HG03575 (cell line): ENCODE measurements at regions not wholly inside any gene's neighbourhood (a gene's known extent, or its start where the extent isn't known, plus 50 kb on each side); places are given as distances from the start of the nearest gene placed in this dataset.

ENCODE experiments used
- ATAC-seq: cut with Tn5 transposase; IDR thresholded peaks from one replicate; pipeline ENCODE4 v1.9.1; 2021; ENCODE audit not compliant: unreplicated experiment, insufficient number of reproducible peaks, low FRiP score; ENCODE audit errors: extremely low read depth

DNA sequence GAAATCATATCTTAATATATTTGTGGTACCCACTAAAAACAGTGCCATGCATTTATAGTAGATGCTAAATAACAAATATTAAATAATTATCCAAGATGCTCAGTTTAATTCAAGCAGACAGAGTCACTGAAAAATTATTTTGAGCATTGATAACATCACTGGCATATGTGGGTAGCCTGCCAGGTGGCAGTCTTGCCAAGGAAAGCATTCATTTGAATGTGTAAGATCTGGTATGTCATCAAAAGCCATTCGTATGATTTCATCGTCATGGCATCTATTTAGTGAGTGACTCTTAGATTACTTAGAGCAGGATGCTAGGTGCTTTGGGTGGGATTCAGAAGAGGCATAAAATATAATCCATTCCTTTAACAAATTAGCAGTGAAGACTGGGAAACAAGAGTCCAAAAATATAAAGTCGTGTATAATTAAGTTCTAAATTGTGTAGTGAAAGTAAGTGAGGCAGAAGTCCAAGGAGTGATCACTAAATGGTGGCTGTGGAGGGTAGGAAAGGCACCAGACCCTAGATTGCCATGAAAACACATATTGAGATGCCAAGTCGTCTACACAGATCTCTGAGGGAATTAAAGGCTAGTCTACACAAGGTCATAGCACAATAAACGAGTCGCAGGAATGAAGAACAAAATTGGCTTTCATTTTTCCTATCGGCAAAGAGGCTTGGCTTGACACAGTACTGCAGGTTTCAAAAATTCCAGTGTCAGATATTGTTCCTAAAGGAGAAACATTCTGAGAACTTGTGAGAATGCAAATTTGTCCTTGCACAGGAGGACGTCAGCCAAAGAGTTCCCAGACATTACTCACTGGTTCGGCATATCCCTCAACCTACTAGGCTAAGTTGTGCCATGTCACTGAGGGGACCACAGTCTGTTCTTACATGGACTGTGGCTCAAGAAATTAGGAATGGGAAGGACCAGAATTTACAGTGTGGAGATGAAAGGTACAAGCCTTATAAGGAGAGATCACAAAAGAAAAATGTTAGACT, 130.8 kb downstream of the LYPLAL1 start:
- no peak for ATAC-seq

DNA sequence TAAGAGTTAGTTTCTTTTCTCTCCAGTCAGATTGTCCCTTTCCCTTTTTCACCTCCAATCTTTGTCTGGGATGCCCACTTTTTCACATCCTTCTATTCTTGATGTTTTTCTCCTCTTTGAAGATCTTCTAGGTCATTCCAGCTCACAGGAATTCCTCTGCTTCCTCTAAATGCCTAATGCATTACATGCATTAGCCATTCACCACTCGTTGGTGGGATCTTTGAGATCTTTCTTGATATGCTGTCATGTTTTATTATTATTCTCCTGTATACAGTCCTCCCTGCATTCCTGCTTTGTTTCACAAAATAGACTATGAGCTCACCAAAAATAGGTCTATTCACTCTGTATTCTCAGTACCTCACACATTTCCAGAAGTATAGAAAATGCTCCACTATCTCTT, 129.0 kb downstream of the LYPLAL1 start:
- ATAC-seq = no peak

DNA sequence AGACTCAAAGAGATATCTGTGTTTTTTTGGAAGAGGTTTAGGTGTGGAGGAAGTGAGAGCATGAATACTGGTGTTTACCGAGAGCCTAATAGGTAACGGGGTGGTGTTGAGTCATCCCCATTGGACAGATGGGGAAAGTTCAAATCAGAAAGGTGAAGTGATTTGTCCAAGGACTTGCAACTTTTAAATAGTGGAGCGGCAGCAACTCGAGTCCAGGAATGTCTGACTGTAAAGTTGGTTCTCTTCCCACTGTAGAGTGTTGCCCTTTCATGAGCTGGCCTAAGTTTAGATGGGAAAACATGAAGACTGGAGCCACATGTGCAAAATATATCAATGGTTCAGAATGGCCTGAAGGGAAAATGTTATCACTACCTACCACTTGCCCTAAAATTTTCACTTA, 125.7 kb downstream of the LYPLAL1 start:
- no peak for ATAC-seq

DNA sequence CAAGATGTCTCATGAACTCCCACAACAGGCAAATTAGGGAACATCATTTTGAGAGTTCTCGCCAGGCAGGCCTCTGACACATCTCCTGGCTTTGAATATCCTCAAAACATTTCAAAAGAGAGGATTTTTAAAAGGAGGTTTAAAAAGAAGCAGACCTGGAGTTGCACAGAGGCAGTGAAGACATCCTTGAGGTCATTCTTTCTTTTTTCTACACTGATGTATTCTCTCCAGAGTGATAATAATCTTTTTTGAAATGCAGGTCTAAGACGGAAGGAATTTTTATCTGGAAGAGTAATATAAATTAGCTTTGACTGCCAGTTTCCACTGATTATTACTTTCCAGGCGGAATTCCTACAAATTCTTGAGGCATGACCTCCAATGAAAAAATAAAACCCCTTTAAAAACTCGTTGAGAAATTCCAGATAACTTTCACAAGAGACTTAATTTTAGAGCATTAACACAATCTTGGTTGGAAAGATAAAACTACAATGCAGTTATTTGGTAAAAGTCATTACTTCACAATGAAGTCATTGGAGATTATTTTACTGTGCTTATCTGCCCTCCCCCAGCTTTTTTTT, 125.0 kb downstream of the LYPLAL1 start:
- no peak for ATAC-seq

DNA sequence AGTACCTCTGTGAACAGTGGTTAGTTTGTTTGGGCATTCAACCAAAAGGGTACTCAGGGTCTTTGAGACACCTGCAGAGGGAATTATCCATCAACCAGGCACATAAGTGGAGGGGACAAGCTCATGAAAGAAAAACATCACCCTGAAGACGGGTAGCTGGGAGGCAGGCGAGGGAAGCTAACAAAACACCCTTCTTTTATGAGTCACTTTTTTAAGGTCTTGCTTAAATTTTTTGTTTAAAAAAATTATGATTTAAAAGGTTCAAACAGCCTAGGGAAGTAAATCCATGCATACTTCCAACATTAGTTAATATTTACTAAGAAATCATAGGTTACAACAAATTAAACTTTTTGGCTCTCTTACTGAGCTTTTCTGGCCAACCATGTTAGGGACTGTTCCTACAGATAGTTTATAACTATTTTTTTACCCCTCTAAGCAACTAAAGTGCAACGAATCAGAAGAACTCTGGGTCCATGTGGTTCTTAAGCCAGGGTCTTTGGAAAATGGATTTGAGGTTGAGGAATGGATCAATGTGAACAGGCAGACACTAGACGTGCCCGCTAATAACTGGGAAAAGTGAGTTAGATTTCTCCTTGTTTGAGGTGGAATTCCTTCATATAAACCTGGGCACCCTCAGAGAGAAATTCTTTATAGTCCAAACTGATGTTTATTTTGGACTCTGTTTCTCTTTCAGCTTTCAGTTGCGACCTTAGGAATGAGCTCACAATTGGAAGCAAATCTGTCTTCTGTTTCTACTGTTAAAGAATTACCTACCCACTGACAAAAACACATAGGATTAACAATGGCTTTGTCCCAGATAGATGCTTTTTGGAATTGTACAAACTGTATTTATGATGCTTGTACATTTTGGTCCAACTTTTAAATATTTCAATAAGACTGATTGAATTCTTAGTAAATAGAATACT, 123.0 kb downstream of the LYPLAL1 start:
- no peak for ATAC-seq

DNA sequence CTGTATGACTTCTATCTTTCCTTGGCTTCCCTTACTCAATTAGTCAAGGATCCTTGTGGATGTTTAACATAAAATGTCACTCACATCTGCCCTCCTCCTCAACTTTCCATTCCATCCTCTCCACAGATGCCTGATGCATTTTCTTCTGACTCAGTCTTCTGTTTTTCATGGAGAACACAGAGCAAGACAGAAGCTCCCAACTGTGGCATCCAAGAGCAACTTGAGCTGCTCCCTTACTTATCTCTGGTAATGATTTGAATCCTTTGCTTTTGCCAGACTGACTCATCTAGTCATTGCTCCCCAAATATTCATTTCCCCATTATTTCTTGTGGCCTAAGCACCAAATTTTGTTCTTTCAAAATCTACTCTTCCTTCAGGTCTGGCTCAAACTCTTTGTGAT, 120.6 kb downstream of the LYPLAL1 start:
- no peak for ATAC-seq

DNA sequence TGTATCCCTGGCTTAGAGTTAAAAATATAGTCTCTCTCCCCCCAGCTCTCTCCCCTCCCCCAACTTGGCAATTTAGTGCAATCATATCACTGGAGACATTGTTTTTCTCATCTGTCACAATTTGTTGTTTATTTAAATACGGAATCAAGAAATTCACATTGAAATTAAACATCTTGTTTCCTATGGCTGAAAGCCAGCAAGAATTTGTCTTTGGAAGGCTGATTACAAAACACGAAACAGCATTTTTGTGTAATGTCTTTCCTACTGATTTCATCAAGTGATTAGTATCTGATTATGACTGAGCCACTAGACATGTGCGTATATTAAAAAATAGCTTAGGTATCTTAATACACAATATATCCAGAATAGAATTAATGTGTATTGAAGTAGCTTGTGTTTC, 119.7 kb downstream of the LYPLAL1 start:
- no peak for ATAC-seq

DNA sequence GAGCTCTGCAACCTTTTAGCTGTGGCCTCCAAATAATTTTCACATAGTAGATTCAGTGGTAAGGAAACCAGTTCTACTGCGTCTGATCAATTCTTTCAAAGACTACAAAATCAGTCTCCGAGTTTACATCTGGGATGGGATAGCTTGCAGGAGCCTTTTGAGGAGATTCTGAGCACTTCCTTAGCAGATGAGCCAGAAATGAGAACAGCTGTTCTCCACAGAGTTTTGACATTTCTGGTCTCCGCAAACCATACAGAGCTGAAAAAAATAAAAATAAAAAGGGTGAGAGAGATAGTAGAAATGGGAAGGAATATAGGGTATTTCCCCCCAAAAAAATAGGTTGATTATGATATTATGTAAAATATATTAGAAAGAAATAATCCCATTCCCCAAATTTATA, 119.3 kb downstream of the LYPLAL1 start:
- ATAC-seq = no peak

DNA sequence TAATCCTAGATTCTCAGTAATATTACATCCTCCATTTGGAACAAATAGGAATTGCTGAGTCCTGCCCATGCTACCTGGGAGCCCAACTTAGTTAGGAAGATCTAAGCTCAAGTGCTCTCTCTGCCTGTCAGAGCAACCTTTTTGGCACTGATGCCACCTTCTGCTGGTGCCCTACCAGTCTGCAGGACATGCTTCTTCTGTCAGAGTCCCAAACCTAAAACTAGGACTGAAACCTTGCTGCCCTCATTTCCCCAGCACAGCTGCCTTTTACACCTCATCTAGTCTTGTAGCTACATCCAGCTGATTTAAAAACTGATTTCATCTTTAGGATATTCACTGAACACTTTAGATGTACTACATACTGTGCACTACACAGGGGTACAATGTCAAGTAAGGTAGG, 118.7 kb downstream of the LYPLAL1 start:
- no peak for ATAC-seq

DNA sequence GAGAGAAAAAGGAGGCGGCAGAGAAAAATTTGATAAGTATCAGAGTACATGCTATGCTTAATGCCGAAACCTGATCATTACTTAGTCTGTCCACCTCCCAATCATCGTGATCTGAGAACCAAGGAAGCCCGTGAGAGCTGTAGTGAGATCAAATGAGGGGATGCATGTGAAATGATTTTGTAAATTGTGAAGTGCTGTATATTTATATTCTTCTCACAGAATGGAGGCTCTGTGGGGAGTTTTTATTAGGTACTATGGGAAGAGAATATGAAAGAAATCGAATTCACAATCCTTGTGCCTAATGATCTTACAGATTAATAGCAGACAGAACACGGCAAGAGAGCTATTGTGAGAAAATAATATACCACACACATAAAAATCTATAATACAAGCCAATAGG, 115.5 kb downstream of the LYPLAL1 start:
- ATAC-seq = no peak

DNA sequence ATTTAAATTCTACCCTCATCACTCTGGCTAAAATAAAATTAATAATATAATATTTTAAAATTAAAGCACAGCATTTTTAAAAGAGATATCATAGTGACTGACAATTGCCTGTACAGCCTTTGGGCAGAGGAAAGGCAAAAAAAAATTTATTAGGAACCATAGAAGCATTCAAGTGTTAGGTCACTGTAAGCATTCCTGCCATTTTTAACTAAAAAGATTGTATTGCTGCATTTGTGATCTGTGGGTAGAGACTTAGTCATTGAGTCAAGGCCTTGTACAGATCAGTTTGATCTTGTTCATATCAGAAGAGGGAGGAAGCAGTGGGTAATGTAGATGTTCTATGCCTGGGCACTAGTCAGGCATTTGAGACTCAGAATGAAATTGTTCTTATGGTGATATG, 109.9 kb downstream of the LYPLAL1 start:
- no peak for ATAC-seq

DNA sequence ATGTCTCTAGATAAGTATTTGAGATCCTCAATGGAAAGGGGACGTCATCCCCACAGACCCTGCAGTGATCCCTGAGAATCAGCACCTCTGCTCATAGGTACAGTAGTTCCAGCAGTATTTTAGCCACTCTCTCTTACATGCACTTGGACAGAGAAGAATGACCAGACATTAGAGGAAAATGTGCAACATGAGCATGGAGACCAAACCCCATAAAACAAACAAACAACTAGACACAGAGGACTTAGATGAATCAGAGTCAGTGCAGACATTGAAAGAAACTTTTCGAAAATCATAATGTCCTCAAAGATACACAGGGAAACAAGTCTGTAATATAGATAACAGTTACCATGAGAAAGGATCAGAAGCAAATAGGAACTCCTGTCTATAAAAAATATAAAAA, 108.2 kb downstream of the LYPLAL1 start:
- no peak for ATAC-seq

DNA sequence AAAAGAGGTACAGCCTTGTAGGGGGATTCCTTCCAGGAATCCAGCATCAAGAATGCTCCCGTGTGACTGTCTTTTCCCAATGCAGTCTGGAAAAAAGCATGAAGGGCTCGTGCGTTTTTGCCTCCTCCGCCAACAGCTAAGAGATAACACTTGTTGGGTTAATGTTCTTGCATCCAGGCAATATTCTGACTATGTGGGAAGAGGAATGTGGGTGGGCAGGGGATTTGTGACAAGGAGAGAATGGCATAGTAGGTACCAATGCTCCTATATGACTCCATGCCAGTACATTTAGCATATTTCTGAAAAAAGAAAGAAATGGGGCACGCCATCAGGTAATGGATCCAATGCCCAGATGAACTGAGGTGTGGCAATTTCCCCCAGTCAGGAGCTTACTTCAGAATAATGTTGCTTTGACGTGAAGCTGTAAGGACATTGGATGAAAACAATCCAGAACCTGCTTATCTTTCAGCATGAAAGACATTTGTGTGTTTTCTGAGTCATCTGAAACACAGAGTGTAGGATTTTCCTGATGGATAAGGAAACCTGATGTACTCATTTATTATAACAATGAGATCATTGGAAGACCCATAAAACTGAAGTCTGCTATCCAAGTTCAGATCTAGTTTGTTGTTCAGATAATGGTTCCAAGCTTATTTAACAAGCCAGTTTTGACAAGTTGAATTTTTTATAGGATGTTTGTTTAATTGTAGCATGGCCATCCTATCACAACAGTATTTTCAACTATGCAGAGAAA, 105.5 kb downstream of the LYPLAL1 start:
- no peak for ATAC-seq

DNA sequence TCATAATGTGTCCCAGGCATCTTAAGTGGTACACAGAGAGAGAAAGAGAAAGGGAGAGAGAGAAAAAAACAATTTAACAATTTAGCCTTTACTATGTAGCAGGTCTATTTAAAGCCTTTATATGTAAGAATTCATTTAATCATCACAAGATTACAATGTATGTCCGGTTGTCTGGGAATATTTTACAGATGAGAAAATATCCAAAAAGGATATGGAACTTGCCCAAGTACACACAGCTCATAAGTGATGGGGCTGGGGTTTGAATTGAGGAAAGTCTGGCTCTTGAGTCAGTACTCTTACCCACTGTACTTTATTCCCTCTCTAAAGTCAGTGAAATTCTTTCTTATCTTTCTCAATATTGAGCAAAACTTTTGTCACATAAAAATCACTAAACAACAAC, 104.6 kb downstream of the LYPLAL1 start:
- ATAC-seq = no peak

DNA sequence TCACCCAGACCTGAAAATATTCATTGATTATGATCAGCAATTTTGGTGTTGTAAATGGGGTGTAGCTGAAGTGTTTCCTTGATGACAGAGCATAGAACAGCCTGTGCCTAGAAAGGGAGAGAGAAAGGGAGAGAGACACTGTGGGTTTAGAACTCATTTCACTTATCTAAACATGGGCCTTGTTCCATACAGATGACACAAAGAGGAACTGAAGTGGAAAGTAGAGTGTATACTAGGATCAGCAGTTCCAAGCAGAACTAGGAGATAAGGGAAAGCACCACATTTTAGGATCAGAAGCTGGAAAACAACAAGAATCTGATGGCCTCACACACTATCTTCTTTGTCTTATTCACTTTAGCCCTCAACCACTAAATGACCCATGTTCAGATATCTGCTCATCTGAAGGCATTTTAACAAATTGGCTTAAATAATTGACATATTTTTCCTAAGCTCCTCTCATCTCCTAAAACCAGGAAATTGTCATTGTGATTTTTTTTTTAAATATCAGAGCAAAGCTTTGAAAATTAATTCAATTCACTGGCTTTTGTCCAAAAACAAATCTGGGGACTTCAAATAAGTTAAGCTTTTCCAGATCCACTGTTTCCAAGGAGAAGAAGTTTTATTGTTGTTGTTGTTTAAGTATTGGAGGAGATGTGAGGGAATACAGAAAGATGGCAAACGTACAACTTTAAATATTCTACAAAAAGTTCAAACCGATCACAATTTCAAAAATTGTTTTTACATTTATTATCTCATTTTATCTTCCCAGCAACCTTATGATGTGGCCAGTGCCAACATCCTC, 103.8 kb downstream of the LYPLAL1 start:
- no peak for ATAC-seq

DNA sequence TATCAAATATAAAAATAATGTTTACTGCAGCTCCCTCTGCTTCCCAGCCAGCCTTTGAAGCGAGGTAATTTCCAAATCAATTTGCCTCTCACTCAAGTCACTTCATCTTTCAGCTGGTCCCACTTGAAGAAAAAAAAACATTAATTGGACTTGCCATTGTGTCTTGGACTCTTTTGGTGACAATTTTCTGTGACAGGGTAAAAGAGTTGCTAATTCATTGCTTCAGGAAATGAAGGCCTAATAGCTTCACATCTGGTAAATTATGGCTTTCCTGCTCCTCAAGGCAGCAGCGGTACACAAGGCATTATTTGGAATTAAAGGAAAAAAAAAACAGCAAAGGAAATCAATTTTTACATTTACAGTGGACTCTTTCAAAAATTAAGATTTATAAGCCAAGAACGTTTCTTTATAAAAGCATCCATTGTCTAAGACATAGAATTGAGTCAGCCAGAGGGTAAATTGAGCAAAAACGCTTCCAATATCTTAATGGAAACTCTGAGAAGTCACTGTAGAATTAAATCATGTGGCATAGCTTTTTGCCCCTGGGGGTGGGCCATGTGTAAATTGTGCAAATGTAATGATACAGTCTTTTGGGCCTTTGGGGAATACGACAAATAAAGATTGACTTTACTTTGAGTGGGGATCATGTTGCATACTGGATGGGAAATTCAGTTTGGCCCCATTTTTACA, 102.5 kb downstream of the LYPLAL1 start:
- ATAC-seq = no peak

DNA sequence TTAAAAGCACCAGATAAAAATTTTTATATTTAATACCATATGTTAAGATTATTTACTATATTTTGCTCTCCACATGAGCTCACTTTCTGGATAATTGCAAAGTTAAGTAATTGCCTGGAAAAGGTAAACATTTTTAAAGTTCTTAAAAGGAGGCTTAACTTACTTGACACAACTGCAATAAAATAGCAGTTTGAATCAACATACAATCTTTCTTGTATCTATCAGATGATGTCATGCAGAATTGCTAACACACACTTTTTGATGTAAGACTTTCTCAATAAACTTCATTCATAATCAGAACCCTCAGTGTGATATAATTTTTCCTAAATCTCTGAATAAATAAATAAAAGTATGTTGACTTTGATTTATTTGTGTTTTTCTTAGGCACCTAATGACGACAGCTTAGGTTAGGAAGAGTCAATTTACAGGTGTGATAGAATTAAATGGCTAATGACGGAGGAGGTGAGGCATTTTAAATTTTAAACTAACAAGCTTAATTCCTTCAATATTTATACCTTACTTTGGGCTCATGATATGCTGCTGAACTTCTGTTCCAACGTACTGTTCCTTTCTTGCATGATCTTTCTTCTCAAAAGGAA, 99.5 kb downstream of the LYPLAL1 start:
- ATAC-seq = no peak
